DND-41 (cell line): ENCODE measurements at regions not wholly inside any gene's neighbourhood (a gene's known extent, or its start where the extent isn't known, plus 50 kb on each side); places are given as distances from the start of the nearest gene placed in this dataset.

Experiments used
- CTCF ChIP-seq: IDR thresholded peaks from 2 replicates; pipeline ENCODE4 v1.5.1; 2012; ENCODE audit warnings: borderline replicate concordance, low read length, moderate library complexity, mild to moderate bottlenecking; ENCODE audit not compliant: poor library complexity, severe bottlenecking; ENCODE audit errors: extremely low read depth
- EZH2 ChIP-seq: IDR thresholded peaks from 3 replicates; pipeline ENCODE4 v1.6.1; 2012; ENCODE audit warnings: borderline replicate concordance, low read depth, mild to moderate bottlenecking, moderate library complexity, low read length, inconsistent platforms; ENCODE audit not compliant: severe bottlenecking

DNA sequence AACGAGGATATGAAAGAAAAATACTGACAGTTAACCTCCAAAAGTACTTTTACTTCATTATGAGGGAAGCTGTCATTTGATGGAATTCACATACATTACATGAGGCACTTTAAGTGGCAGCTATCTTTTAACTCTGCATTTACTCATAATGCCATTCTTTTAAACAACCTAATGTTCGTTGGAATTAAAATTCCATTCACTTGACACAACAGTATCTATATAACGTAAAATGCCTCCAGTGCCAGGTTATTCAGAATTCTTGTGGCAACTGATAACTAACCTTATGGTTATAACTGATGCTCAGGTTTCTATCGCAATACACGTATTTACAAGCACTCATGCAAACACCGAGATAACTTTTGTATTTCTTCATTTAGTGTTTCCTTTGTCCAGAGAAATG is 376.9 kb upstream of the GRAMD2B start:
- no peak for TF ChIP-seq EZH2
- no peak for TF ChIP-seq CTCF
